Vagina (tissue), 2 donors: ENCODE measurements at regions not wholly inside any gene's neighbourhood (a gene's known extent, or its start where the extent isn't known, plus 50 kb on each side); places are given as distances from the start of the nearest gene placed in this dataset.

Experiments used
- POLR2A ChIP-seq, 2 donors: fragments of 450-650 bp; IDR thresholded peaks; one replicate each; pipeline ENCODE4 v1.6.1; 2017; ENCODE audit warnings: antibody characterized with exemption in 2 of 2, mild to moderate bottlenecking in 2 of 2, moderate library complexity in 2 of 2
- TF ChIP-seq, protein P1 (sequence below), 3 experiments: fragments of 450-650 bp in 2 of 3; fragments of 200-600 bp in 1 of 3; sonication (generic) in 1 of 3; IDR thresholded peaks; one replicate each; pipeline ENCODE4 v1.5.1; 2017 to 2019; ENCODE audit warnings: antibody characterized with exemption in 3 of 3, mild to moderate bottlenecking in 2 of 3, moderate library complexity in 2 of 3

- TF ChIP-seq, protein P1, sequence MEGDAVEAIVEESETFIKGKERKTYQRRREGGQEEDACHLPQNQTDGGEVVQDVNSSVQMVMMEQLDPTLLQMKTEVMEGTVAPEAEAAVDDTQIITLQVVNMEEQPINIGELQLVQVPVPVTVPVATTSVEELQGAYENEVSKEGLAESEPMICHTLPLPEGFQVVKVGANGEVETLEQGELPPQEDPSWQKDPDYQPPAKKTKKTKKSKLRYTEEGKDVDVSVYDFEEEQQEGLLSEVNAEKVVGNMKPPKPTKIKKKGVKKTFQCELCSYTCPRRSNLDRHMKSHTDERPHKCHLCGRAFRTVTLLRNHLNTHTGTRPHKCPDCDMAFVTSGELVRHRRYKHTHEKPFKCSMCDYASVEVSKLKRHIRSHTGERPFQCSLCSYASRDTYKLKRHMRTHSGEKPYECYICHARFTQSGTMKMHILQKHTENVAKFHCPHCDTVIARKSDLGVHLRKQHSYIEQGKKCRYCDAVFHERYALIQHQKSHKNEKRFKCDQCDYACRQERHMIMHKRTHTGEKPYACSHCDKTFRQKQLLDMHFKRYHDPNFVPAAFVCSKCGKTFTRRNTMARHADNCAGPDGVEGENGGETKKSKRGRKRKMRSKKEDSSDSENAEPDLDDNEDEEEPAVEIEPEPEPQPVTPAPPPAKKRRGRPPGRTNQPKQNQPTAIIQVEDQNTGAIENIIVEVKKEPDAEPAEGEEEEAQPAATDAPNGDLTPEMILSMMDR (IDR thresholded peaks at IDR 0.05) = no peak
- no peak for TF ChIP-seq POLR2A (IDR thresholded peaks at IDR 0.05)
These were observed 93.8 kb upstream of the CCDC190 start for GRCh38 chr1:162954824-162955223.
